Fibroblast of villous mesenchyme (primary cell): ENCODE measurements at regions not wholly inside any gene's neighbourhood (a gene's known extent, or its start where the extent isn't known, plus 50 kb on each side); places are given as distances from the start of the nearest gene placed in this dataset.

Experiments used
- DNase-seq: peaks from one replicate; pipeline ENCODE4 v3.0.0-alpha.2; 2010; ENCODE audit warnings: low read depth
- H3K4me3 ChIP-seq: 2 replicates; pipeline ENCODE4 v1.5.1; 2011; ENCODE audit warnings: low read depth, mild to moderate bottlenecking, low read length
- TF ChIP-seq, protein P1 (sequence below): IDR thresholded peaks from 2 replicates; pipeline ENCODE4 v1.5.1; 2012; ENCODE audit warnings: low read depth, mild to moderate bottlenecking, low read length; ENCODE audit not compliant: insufficient read depth

DNA sequence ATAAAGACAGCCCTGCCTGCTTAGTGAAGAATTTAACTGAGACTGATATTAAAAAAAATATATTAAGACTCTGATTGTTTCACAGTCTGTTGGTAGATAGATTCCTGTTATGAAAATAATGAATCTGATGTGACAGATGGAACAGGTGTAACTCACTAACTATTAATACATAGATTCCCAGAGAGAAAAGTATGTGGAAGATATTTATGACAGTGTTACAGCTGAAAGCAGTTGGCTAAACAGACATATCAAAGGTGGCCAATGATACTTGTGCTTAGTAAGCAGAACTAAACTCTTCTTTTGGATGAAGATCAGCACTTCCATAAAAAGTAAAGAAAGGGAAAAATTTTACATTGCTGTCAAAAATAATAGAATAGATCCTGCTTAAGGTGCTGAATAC lies 598.2 kb upstream of the CA10 start:
- no peak for DNase-seq
- TF ChIP-seq, protein P1, sequence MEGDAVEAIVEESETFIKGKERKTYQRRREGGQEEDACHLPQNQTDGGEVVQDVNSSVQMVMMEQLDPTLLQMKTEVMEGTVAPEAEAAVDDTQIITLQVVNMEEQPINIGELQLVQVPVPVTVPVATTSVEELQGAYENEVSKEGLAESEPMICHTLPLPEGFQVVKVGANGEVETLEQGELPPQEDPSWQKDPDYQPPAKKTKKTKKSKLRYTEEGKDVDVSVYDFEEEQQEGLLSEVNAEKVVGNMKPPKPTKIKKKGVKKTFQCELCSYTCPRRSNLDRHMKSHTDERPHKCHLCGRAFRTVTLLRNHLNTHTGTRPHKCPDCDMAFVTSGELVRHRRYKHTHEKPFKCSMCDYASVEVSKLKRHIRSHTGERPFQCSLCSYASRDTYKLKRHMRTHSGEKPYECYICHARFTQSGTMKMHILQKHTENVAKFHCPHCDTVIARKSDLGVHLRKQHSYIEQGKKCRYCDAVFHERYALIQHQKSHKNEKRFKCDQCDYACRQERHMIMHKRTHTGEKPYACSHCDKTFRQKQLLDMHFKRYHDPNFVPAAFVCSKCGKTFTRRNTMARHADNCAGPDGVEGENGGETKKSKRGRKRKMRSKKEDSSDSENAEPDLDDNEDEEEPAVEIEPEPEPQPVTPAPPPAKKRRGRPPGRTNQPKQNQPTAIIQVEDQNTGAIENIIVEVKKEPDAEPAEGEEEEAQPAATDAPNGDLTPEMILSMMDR, result no peak
- no peak overlapping the region for H3K4me3 ChIP-seq

- no peak overlapping the region for H3K4me3 ChIP-seq
- TF ChIP-seq, protein P1, result no peak
- no peak for DNase-seq
These were observed 596.3 kb upstream of the CA10 start for GRCh38 chr17:52754838-52755237.

DNA sequence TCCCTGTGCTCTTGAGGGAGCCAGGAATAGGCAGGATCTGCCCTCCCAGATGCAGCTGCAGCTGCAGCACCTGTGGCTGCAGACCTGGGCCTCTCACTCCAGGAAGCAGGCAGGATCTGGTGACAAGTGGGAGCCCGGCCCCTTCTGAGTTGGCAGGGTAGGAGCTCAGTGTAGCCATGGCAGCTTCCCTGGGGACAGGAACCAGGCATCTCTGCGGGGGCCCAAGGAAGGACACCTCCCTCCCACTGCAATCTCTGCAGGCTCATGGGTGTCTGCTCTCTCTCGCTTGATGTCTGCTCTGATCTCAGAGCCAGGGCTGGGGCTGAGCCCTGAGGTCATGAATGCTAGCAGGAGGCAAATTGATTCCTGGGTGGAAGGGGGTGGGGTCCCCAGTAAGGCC lies 592.5 kb upstream of the CA10 start:
- TF ChIP-seq, protein P1, result no peak
- H3K4me3 ChIP-seq, result no peak overlapping the region
- no peak for DNase-seq

GRCh38 chr17:52744179-52744578 lies 585.7 kb upstream of the CA10 start:
- TF ChIP-seq, protein P1, result no peak
- no peak for DNase-seq
- no peak overlapping the region for H3K4me3 ChIP-seq

DNA sequence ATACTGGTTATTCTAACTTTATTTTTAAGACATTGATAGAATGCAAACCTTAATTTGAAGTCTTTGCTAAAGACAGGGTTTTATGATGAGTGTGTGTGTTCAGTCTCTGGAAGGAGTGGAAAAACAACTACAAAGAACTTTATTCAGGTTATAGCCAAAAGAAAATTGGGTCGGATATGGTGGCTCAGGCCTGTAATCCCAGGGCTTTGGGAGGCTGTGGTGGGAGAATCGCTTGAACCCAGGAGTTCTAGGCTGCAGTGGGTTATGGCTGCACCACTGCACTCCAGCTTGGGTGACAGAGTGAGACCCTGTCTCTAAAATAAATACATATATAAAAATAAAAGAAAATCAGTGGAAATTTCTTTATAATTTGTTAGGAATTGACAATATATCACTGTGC lies 581.5 kb upstream of the CA10 start:
- H3K4me3 ChIP-seq, result no peak overlapping the region
- TF ChIP-seq, protein P1, result no peak
- DNase-seq, result no peak

- no peak overlapping the region for H3K4me3 ChIP-seq
- TF ChIP-seq, protein P1, result no peak
- no peak for DNase-seq
These were observed 580.3 kb upstream of the CA10 start for GRCh38 chr17:52738791-52739190.

- no peak for DNase-seq
- no peak overlapping the region for H3K4me3 ChIP-seq
- TF ChIP-seq, protein P1, result no peak
These were observed 578.6 kb upstream of the CA10 start for GRCh38 chr17:52737071-52737470.
